ENCODE measurements at regions not wholly inside any gene's neighbourhood (a gene's known extent, or its start where the extent isn't known, plus 50 kb on each side); places are given as distances from the start of the nearest gene placed in this dataset.

- TF ChIP-seq CTCF (IDR thresholded peaks at IDR 0.05; ENCODE audit: low read length) (no peak), EZH2 (IDR thresholded peaks at IDR 0.05; ENCODE audit: borderline replicate concordance, low read length) (no peak)
Measured at GRCh38 chr3:70506775-70507174, 194.3 kb upstream of the MDFIC2 start.

All from OCI-LY1 (cell line).